Testis (tissue), 2 donors: ENCODE measurements at regions not wholly inside any gene's neighbourhood (a gene's known extent, or its start where the extent isn't known, plus 50 kb on each side); places are given as distances from the start of the nearest gene placed in this dataset.

Source experiments
- CTCF ChIP-seq, 3 experiments: fragments of 450-650 bp in 2 of 3; fragments of 200-600 bp in 1 of 3; sonication (generic) in 1 of 3; IDR thresholded peaks; one replicate each; pipeline ENCODE4 v1.5.1; 2016 to 2019; ENCODE audit warnings: antibody characterized with exemption in 3 of 3, mild to moderate bottlenecking in 2 of 3, moderate library complexity in 1 of 3
- POLR2A ChIP-seq: fragments of 450-650 bp; IDR thresholded peaks from one replicate; pipeline ENCODE4 v1.6.1; 2017; ENCODE audit warnings: antibody characterized with exemption, mild to moderate bottlenecking, moderate library complexity

GRCh38 chr11:90330632-90331031 lies 107.8 kb upstream of the CHORDC1 start:
- no peak for TF ChIP-seq CTCF (IDR thresholded peaks at IDR 0.05)
- TF ChIP-seq POLR2A: no peak
